Adrenal gland (tissue), 9 donors: ENCODE measurements at regions not wholly inside any gene's neighbourhood (a gene's known extent, or its start where the extent isn't known, plus 50 kb on each side); places are given as distances from the start of the nearest gene placed in this dataset.

ENCODE experiments used
- DNase-seq, 7 donors: peaks; one replicate each; pipeline ENCODE4 v3.0.0-alpha.2; 2019 to 2020
- H3K27ac ChIP-seq, 5 donors: fragments of 200-600 bp; sonication (generic) in 4 of 5; 1 replicate in 3 of 5; 2 replicates in 2 of 5; pipeline versions ENCODE4 v1.5.1 to v1.8.0; 2016 to 2020; ENCODE audit warnings: mild to moderate bottlenecking in 1 of 5
- H3K27me3 ChIP-seq: fragments of 200-600 bp; 2 replicates; pipeline ENCODE4 v1.8.0; 2021
- H3K36me3 ChIP-seq, 2 donors: fragments of 200-600 bp; replicated peaks in 1 of 2; 1 replicate in 1 of 2; 2 replicates in 1 of 2; pipeline versions ENCODE4 v1.5.1 to v1.8.0; 2018 to 2022
- H3K4me1 ChIP-seq, 2 donors: fragments of 200-600 bp; replicated peaks in 1 of 2; 1 replicate in 1 of 2; 2 replicates in 1 of 2; pipeline versions ENCODE4 v1.5.1 to v1.8.0; 2018 to 2021
- H3K4me3 ChIP-seq, 4 donors: fragments of 200-600 bp; sonication (generic) in 3 of 4; one replicate each; pipeline ENCODE4 v1.5.1; 2016 to 2018
- H3K9me3 ChIP-seq, 3 donors: fragments of 200-600 bp; sonication (generic) in 1 of 3; replicated peaks in 1 of 3; 1 replicate in 2 of 3; 2 replicates in 1 of 3; pipeline versions ENCODE4 v1.5.1 to v1.8.0; 2016 to 2021
- CTCF ChIP-seq, 6 experiments: fragments of 450-650 bp in 4 of 6; fragments of 200-600 bp in 2 of 6; sonication (generic) in 1 of 6; IDR thresholded peaks; 1 replicate in 5 of 6; 2 replicates in 1 of 6; pipeline versions ENCODE4 v1.5.1 to v1.8.0; 2016 to 2021; ENCODE audit warnings: antibody characterized with exemption in 6 of 6, mild to moderate bottlenecking in 2 of 6, moderate library complexity in 1 of 6
- POLR2A ChIP-seq, 2 donors: fragments of 450-650 bp; IDR thresholded peaks; one replicate each; pipeline ENCODE4 v1.6.1; 2017; ENCODE audit warnings: antibody characterized with exemption in 2 of 2, mild to moderate bottlenecking in 2 of 2, moderate library complexity in 1 of 2
- WGBS, 4 donors: extraction: QIAGEN DNeasy Blood & Tissue Kit in 2 of 4; methylation state at CpG; one replicate each; pipeline versions ENCODE4 v1.1.5 to v1.1.7; 2013 to 2017; 5-methylcytosine and 5-hydroxymethylcytosine counted together
- intact Hi-C, 2 donors: fragments of 100-400 bp; cut with DNase I; formaldehyde crosslinking; loops; one replicate each; pipeline versions ENCODE4 v1.14.1 to v1.15.0; 2022 to 2023
- donor health status: healthy with polysubstance abuse.
- donor health status: Bipolar disorder and iron deficiency.
- donor health status: DM: yes; HTN: yes; CAD: no.
- donor health status: DM: no; HTN: no; CAD: no.
- donor health status: DM: no; HTN: no; CAD: no.

- intact Hi-C loops: no loop called here
- TF ChIP-seq CTCF (IDR thresholded peaks at IDR 0.05) (no peak), POLR2A (IDR thresholded peaks at IDR 0.05) (no peak)
- Histone ChIP-seq H3K27ac (no peak overlapping the region), H3K9me3 (no peaks in the 10 kb centered on the region), H3K27me3 (no peaks in the 10 kb centered on the region), H3K4me1 (no peaks in the 10 kb centered on the region), H3K36me3 (no peaks in the 10 kb centered on the region), H3K4me3 (no peak overlapping the region)
- no peak for DNase-seq
- 57 to 78% (median 64%) methylated on average over 2 of the region's 2 CpGs for WGBS, 4 donors
Measured at GRCh38 chr14:34041220-34041619, 90.3 kb upstream of the EGLN3 start.

- no peak for TF ChIP-seq POLR2A (IDR thresholded peaks at IDR 0.05)
- no peak for TF ChIP-seq CTCF (IDR thresholded peaks at IDR 0.05)
- no peaks in the 10 kb centered on the region for H3K9me3 ChIP-seq
- intact Hi-C loops: no loop called here
- H3K4me1 ChIP-seq: no peaks in the 10 kb centered on the region
- H3K27ac ChIP-seq: no peak overlapping the region
- H3K27me3 ChIP-seq: no peaks in the 10 kb centered on the region
- no peak for DNase-seq
- no peaks in the 10 kb centered on the region for H3K36me3 ChIP-seq
- H3K4me3 ChIP-seq: no peak overlapping the region
Measured at GRCh38 chr14:34040766-34041165, 89.9 kb upstream of the EGLN3 start.

GRCh38 chr14:34039428-34040047, 88.7 kb upstream of the EGLN3 start:
- H3K27ac ChIP-seq: no peak overlapping the region
- 45 to 62% (median 57%) methylated on average over 3 of the region's 3 CpGs for WGBS, 4 donors
- no peaks in the 10 kb centered on the region for H3K27me3 ChIP-seq
- no peaks in the 10 kb centered on the region for H3K9me3 ChIP-seq
- DNase-seq: no peak
- TF ChIP-seq CTCF (IDR thresholded peaks at IDR 0.05) (no peak), POLR2A (IDR thresholded peaks at IDR 0.05) (no peak)
- no peaks in the 10 kb centered on the region for H3K36me3 ChIP-seq
- H3K4me3 ChIP-seq: no peak overlapping the region
- intact Hi-C loops: no loop called here
- no peaks in the 10 kb centered on the region for H3K4me1 ChIP-seq

- H3K4me1 ChIP-seq: no peaks in the 10 kb centered on the region
- 69 to 83% (median 78%) methylated on average over 6 of the region's 6 CpGs for WGBS, 4 donors
- no peaks in the 10 kb centered on the region for H3K36me3 ChIP-seq
- no peak overlapping the region for H3K27ac ChIP-seq
- no peak overlapping the region for H3K4me3 ChIP-seq
- intact Hi-C loops: no loop called here
- TF ChIP-seq CTCF (IDR thresholded peaks at IDR 0.05) (no peak), POLR2A (IDR thresholded peaks at IDR 0.05) (no peak)
- DNase-seq: no peak
- no peaks in the 10 kb centered on the region for H3K27me3 ChIP-seq
- no peaks in the 10 kb centered on the region for H3K9me3 ChIP-seq
Measured at GRCh38 chr14:34038358-34039057, 87.6 kb upstream of the EGLN3 start.
